Tibial nerve (tissue), 4 donors: ENCODE measurements at regions not wholly inside any gene's neighbourhood (a gene's known extent, or its start where the extent isn't known, plus 50 kb on each side); places are given as distances from the start of the nearest gene placed in this dataset.

ENCODE experiments used
- DNase-seq, 2 donors: peaks; one replicate each; pipeline ENCODE4 v3.0.0-alpha.2; 2019; ENCODE audit warnings: low spot score in 2 of 2
- H3K27ac ChIP-seq, 4 donors: fragments of 200-600 bp; sonication (generic) in 3 of 4; one replicate each; pipeline ENCODE4 v1.5.1; 2017 to 2019; ENCODE audit warnings: mild to moderate bottlenecking in 1 of 4
- H3K27me3 ChIP-seq, 2 donors: fragments of 200-600 bp; sonication (generic) in 1 of 2; one replicate each; pipeline versions ENCODE4 v1.5.1 to v1.6.0; 2017 to 2019
- H3K36me3 ChIP-seq, 3 donors: fragments of 200-600 bp; sonication (generic); one replicate each; pipeline ENCODE4 v1.5.1; 2018 to 2019
- H3K4me1 ChIP-seq, 4 donors: fragments of 200-600 bp; sonication (generic) in 3 of 4; one replicate each; pipeline ENCODE4 v1.5.1; 2017 to 2019
- H3K4me3 ChIP-seq, 4 donors: fragments of 200-600 bp; sonication (generic) in 3 of 4; one replicate each; pipeline ENCODE4 v1.5.1; 2017 to 2019; ENCODE audit warnings: mild to moderate bottlenecking in 1 of 4, moderate library complexity in 1 of 4
- H3K9me3 ChIP-seq, 4 donors: fragments of 200-600 bp; sonication (generic) in 3 of 4; one replicate each; pipeline ENCODE4 v1.5.1; 2017 to 2019
- EP300 ChIP-seq, 2 donors: sonication (generic); formaldehyde crosslinking; IDR thresholded peaks; one replicate each; pipeline ENCODE4 v1.6.1; 2017; ENCODE audit warnings: antibody characterized with exemption in 2 of 2, mild to moderate bottlenecking in 1 of 2
- POLR2A ChIP-seq, 2 donors: fragments of 450-650 bp; IDR thresholded peaks; one replicate each; pipeline ENCODE4 v1.6.1; 2017; ENCODE audit warnings: antibody characterized with exemption in 2 of 2, mild to moderate bottlenecking in 2 of 2, moderate library complexity in 2 of 2
- WGBS, 2 donors: methylation state at CpG; one replicate each; pipeline ENCODE4 v1.1.5; 2018; 5-methylcytosine and 5-hydroxymethylcytosine counted together
- TF ChIP-seq, protein P1 (sequence below), 5 experiments: fragments of 200-600 bp in 3 of 5; fragments of 450-650 bp in 2 of 5; sonication (generic) in 3 of 5; IDR thresholded peaks; one replicate each; pipeline ENCODE4 v1.5.1; 2016 to 2019; ENCODE audit warnings: antibody characterized with exemption in 5 of 5, mild to moderate bottlenecking in 3 of 5, moderate library complexity in 2 of 5

DNA sequence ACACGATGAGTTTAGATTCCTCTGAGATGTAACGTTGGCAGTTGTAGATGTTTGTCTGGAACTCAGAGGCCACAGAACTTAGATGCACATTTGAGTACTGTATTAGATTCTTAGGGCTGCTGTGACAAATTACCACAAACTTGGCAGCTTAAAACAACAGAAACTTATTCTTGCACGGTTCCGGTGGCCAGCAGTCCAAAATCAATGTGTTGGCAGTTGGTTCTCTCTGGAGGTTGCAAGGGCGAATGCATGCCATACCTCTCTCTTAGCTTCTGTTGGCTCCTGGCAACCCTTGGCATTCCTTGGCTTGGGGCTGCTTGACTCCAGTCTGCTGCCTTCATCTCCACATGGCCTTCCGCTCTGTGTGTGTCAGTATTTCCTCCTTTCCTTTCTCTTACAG, 118.9 kb downstream of the C12orf75 start:
- Histone ChIP-seq H3K27ac (no peak overlapping the region), H3K4me1 (peaks cover 0 to 10% (median 0%) of the 10 kb centered on the region in 4 donors), H3K36me3 (no peaks in the 10 kb centered on the region), H3K9me3 (no peaks in the 10 kb centered on the region), H3K4me3 (no peak overlapping the region), H3K27me3 (no peaks in the 10 kb centered on the region)
- WGBS, 2 donors, result 78 to 84% methylated on average over 6 of the region's 6 CpGs
- no peak for DNase-seq
- TF ChIP-seq EP300 (IDR thresholded peaks at IDR 0.05), result no peak
- TF ChIP-seq, protein P1, sequence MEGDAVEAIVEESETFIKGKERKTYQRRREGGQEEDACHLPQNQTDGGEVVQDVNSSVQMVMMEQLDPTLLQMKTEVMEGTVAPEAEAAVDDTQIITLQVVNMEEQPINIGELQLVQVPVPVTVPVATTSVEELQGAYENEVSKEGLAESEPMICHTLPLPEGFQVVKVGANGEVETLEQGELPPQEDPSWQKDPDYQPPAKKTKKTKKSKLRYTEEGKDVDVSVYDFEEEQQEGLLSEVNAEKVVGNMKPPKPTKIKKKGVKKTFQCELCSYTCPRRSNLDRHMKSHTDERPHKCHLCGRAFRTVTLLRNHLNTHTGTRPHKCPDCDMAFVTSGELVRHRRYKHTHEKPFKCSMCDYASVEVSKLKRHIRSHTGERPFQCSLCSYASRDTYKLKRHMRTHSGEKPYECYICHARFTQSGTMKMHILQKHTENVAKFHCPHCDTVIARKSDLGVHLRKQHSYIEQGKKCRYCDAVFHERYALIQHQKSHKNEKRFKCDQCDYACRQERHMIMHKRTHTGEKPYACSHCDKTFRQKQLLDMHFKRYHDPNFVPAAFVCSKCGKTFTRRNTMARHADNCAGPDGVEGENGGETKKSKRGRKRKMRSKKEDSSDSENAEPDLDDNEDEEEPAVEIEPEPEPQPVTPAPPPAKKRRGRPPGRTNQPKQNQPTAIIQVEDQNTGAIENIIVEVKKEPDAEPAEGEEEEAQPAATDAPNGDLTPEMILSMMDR (IDR thresholded peaks at IDR 0.05), result no peak
- no peak for TF ChIP-seq POLR2A (IDR thresholded peaks at IDR 0.05)

DNA sequence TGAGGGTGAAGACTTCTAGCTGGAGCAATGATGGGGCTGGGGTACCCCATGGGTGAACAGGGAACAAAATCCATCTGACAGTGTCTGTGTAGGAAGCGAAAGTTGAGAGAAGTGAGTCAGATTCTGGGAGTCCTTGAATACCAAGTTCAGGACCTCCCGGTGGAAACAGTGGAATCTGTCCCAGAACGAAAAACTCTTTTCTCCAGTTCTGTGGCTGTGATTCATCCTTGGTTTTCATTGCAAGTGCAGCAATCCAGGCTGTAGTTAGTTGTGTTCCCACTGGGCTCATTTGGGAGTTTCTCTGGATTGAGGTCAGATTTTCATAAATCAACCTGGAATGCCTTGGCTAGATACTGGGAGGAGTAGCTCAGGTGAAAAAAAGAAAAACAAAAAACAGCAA, 120.7 kb downstream of the C12orf75 start:
- H3K27ac ChIP-seq, result peak overlapping the region in 1 of 4 donors; percentile 56
- TF ChIP-seq, protein P1 (IDR thresholded peaks at IDR 0.05), result no peak
- TF ChIP-seq POLR2A (IDR thresholded peaks at IDR 0.05), result no peak
- peak in 1 of 2 donors; percentile 61 for TF ChIP-seq EP300 (IDR thresholded peaks at IDR 0.05)
- no peak overlapping the region for H3K4me3 ChIP-seq
- no peaks in the 10 kb centered on the region for H3K36me3 ChIP-seq
- 54 to 59% methylated on average over 3 of the region's 3 CpGs for WGBS, 2 donors
- no peaks in the 10 kb centered on the region for H3K9me3 ChIP-seq
- H3K4me1 ChIP-seq, result peaks cover 0 to 10% (median 0%) of the 10 kb centered on the region in 4 donors
- no peaks in the 10 kb centered on the region for H3K27me3 ChIP-seq
- DNase-seq, result peak in 1 of 2 donors; percentile 44

DNA sequence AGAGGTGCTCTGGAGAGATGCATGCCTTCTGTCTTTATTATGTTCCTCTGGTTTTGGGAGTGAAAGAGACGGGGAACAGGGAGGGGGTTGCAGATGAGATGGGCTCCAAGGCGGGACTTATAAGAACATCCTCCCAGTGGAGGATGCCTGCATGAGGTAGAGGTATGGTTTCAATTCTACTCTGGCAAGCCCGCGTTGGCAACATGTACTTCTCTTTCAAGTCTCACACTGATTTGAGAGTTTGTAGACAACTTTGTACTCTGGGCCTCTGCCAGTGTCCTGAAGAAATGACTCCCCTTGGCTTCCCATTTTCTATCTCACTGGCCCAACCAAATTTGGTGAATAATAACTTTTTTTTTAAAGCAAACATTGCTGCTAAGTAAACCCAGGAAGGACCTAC, 121.3 kb downstream of the C12orf75 start:
- 76 to 78% methylated on average over 4 of the region's 4 CpGs for WGBS, 2 donors
- peak; percentile 26 to 54 for DNase-seq
- Histone ChIP-seq H3K9me3 (no peaks in the 10 kb centered on the region), H3K27ac (peak overlapping the region in 1 of 4 donors; percentile 40), H3K4me3 (no peak overlapping the region), H3K36me3 (no peaks in the 10 kb centered on the region), H3K4me1 (peaks cover 0 to 10% (median 0%) of the 10 kb centered on the region in 4 donors), H3K27me3 (no peaks in the 10 kb centered on the region)
- TF ChIP-seq, protein P1 (IDR thresholded peaks at IDR 0.05), result no peak
- TF ChIP-seq EP300 (IDR thresholded peaks at IDR 0.05), result no peak
- no peak for TF ChIP-seq POLR2A (IDR thresholded peaks at IDR 0.05)

DNA sequence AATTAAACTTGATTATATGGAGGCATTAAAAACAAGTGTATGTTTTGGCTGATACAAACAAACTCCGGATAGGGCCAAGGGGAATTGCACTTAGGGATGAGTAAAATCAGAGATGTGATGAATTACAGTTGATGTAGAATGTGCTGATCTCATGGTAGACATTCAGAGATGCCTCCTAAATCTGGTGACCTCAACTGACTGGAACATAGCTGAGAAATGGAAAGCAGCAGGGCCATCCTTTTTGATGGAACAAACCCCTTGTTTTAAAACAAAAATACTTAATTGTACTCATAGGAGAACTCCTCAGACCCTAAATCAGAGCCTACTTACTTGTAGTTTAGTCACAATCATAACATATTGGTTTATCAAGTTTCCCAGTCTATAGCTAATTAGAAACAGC, 122.8 kb downstream of the C12orf75 start:
- no peaks in the 10 kb centered on the region for H3K27me3 ChIP-seq
- TF ChIP-seq, protein P1 (IDR thresholded peaks at IDR 0.05), result no peak
- TF ChIP-seq EP300 (IDR thresholded peaks at IDR 0.05), result no peak
- TF ChIP-seq POLR2A (IDR thresholded peaks at IDR 0.05), result no peak
- no peak overlapping the region for H3K4me3 ChIP-seq
- H3K9me3 ChIP-seq, result no peaks in the 10 kb centered on the region
- H3K4me1 ChIP-seq, result peaks cover 0 to 10% (median 0%) of the 10 kb centered on the region in 4 donors
- H3K36me3 ChIP-seq, result no peaks in the 10 kb centered on the region
- DNase-seq, result no peak
- no peak overlapping the region for H3K27ac ChIP-seq
- WGBS, 2 donors, result 49 to 58% methylated on average over 1 of the region's 1 CpG

DNA sequence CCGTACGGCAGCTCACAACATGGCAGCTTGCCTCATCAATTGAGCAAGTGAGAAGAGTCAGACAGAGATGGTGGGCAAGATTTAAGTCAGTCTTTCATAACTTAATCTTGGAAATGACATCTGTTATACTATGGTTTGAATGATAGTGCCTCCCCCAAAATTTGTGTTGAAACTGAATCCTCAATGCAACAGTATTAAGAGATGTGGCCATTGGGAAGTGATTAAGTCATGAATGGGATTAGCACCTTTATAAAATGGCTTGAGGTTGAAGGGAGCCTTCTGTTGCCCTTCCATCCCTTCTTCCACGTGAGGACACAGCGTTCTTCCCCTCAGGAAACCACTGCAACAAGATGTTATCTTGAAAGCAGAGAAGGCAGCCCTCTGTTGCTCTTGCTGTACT, 124.2 kb downstream of the C12orf75 start:
- 79 to 82% methylated on average over 4 of the region's 4 CpGs for WGBS, 2 donors
- Histone ChIP-seq H3K27ac (no peak overlapping the region), H3K4me3 (no peak overlapping the region), H3K27me3 (no peaks in the 10 kb centered on the region), H3K36me3 (no peaks in the 10 kb centered on the region), H3K9me3 (peaks cover 0 to 7% (median 0%) of the 10 kb centered on the region in 4 donors), H3K4me1 (peaks cover 0 to 13% (median 0%) of the 10 kb centered on the region in 4 donors)
- no peak for DNase-seq
- TF ChIP-seq EP300 (IDR thresholded peaks at IDR 0.05) (no peak), POLR2A (IDR thresholded peaks at IDR 0.05) (no peak)
- TF ChIP-seq, protein P1 (IDR thresholded peaks at IDR 0.05), result no peak
